Ectodermal cell (in vitro differentiated cells): ENCODE measurements at regions not wholly inside any gene's neighbourhood (a gene's known extent, or its start where the extent isn't known, plus 50 kb on each side); places are given as distances from the start of the nearest gene placed in this dataset.
"Not testable (repeated sequence)": the region's sequence is repeated elsewhere in the genome, so short reads cannot be mapped to it uniquely, and the experiment has no call there.

Experiments used
- H3K27ac ChIP-seq: 2 replicates; pipeline ENCODE4 v1.7.0; 2013; ENCODE audit warnings: mild to moderate bottlenecking, low read depth, low read length; ENCODE audit not compliant: insufficient read depth, poor library complexity, severe bottlenecking
- H3K27me3 ChIP-seq: 2 replicates; pipeline ENCODE4 v1.7.0; 2013; ENCODE audit warnings: mild to moderate bottlenecking, low read length; ENCODE audit not compliant: insufficient read depth, control insufficient read depth, poor library complexity, severe bottlenecking
- H3K36me3 ChIP-seq: one replicate; pipeline ENCODE4 v1.7.0; 2013; ENCODE audit warnings: low read length; ENCODE audit not compliant: control insufficient read depth, insufficient read depth
- H3K4me1 ChIP-seq: one replicate; pipeline ENCODE4 v1.7.0; 2013; ENCODE audit warnings: low read length; ENCODE audit not compliant: control insufficient read depth, insufficient read depth
- H3K4me3 ChIP-seq: 2 replicates; pipeline ENCODE4 v1.7.0; 2013; ENCODE audit warnings: low read depth, low read length, control low read depth; ENCODE audit not compliant: insufficient read depth
- H3K9me3 ChIP-seq: 2 replicates; pipeline ENCODE4 v1.7.0; 2013; ENCODE audit warnings: mild to moderate bottlenecking, low read length, moderate library complexity; ENCODE audit not compliant: control insufficient read depth
- WGBS, 2 experiments: methylation state at CpG; one replicate each; pipeline ENCODE4 v1.1.7; 2013; ENCODE audit warnings: missing lambda C conversion rate in 2 of 2; 5-methylcytosine and 5-hydroxymethylcytosine counted together

DNA sequence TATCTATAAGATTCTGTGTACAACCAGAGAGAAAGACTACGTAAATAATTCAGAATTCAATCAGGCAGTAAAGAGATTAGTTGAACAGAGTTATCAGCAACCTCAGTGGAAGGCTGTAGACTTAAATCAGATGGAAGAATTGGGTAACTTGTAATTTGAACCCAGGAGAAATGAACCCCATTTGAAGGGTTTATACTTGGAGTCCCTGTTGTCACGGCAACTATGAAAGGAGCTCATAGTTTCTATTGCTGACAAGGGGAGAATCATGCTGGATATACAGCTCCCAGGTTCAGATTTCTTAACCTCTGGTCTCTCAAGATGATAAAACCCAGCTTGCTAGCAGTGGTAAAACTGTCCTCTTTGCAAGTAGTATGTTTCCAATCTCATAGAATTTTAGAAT is 54.4 kb upstream of the BMP4 start:
- 91 to 92% methylated on average over 2 of the region's 2 CpGs for WGBS, 2 experiments
- Histone ChIP-seq H3K9me3 (no peaks in the 10 kb centered on the region), H3K27ac (no peak overlapping the region), H3K4me3 (no peak overlapping the region), H3K4me1 (no peaks in the 10 kb centered on the region), H3K36me3 (no peaks in the 10 kb centered on the region), H3K27me3 (no peaks in the 10 kb centered on the region)

DNA sequence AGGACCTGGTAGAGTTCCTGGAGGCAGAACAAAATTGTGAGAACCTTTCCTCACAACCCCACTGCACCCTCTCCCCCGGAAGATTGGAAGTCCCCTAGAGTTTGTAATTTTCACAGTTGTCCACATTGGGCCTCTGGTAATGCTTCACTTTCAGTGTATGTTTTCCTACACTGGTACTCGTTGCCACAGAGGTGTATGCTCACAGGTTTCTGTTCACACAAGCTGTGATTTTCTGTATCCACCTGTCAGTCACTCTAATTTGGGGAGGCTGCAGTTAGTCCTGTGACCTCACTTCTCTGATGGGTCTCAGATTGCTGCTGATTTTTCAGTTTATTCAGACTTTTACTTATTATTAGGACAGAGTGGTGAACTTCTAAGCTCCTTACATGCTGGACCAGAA is 66.4 kb upstream of the BMP4 start:
- H3K36me3 ChIP-seq, result no peaks in the 10 kb centered on the region
- 89 to 95% methylated on average over 2 of the region's 2 CpGs for WGBS, 2 experiments
- H3K4me1 ChIP-seq, result no peaks in the 10 kb centered on the region
- H3K9me3 ChIP-seq, result no peaks in the 10 kb centered on the region
- no peaks in the 10 kb centered on the region for H3K27me3 ChIP-seq
- H3K4me3 ChIP-seq, result no peak overlapping the region
- H3K27ac ChIP-seq, result no peak overlapping the region

DNA sequence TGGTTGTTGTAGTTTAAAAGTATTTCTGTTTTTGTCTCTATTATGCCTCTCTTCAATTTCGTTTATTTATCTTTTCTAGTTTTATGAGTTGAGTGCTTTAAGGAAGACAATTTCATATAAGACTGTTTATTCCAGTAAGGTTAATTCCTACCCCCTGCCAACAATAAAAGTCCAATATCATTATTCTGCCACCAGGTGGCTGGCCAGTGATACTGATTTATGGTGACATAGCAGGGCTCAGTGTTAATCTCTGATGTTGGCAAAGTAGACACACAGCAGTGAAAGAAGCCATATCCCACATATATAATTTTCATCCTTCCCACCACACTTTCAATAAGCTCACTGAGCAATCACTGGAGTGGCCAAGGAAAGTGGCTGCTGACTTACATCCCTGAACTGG is 69.0 kb upstream of the BMP4 start:
- H3K9me3 ChIP-seq, result no peaks in the 10 kb centered on the region
- no peaks in the 10 kb centered on the region for H3K4me1 ChIP-seq
- no CpG with 5 or more reads among the region's 1 CpG for WGBS, 2 experiments
- H3K36me3 ChIP-seq, result no peaks in the 10 kb centered on the region
- no peaks in the 10 kb centered on the region for H3K27me3 ChIP-seq
- no peak overlapping the region for H3K4me3 ChIP-seq
- no peak overlapping the region for H3K27ac ChIP-seq

DNA sequence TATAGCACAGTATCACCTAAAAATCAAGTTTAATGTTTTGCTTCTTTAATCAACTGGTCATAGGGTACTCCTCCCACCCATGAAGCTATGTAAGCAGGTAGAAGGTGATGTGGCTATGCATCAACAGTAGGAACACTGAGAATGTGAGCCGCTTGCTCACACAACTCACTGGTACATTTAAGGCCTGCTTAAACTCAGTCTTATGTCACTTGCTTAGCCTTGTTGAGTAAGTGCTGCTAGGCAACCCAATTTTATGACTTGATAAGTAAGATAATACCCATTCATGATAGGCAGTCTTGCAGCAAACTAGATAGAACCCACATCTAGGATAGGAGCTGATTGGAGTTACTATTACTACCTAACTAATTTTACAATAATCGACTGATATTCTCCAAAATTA is 70.0 kb upstream of the BMP4 start:
- Histone ChIP-seq H3K4me3 (no peak overlapping the region), H3K4me1 (no peaks in the 10 kb centered on the region), H3K27ac (no peak overlapping the region), H3K36me3 (no peaks in the 10 kb centered on the region), H3K27me3 (no peaks in the 10 kb centered on the region), H3K9me3 (no peaks in the 10 kb centered on the region)
- 100% methylated on average over 2 of the region's 2 CpGs; no CpG with 5 or more reads in 1 of the 2 experiments for WGBS, 2 experiments

DNA sequence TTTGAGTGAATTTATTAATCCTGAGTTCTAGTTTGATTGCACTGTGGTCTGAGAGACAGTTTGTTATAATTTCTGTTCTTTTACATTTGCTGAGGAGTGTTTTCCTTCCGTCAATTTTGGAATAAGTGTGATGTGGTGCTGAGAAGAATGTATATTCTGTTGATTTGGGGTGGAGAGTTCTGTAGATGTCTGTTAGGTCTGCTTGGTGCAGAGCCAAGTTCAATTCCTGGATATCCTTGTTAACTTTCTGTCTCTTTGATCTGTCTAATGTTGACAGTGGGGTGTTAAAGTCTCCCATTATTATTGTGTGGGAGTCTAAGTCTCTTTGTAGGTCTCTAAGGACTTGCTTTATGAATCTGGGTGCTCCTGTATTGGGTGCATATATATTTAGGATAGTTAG is 74.4 kb upstream of the BMP4 start:
- not testable (repeated sequence) for H3K9me3 ChIP-seq, H3K4me1 ChIP-seq, H3K4me3 ChIP-seq, H3K27ac ChIP-seq, H3K36me3 ChIP-seq, H3K27me3 ChIP-seq
- 75 to 89% methylated on average over 1 of the region's 1 CpG for WGBS, 2 experiments

DNA sequence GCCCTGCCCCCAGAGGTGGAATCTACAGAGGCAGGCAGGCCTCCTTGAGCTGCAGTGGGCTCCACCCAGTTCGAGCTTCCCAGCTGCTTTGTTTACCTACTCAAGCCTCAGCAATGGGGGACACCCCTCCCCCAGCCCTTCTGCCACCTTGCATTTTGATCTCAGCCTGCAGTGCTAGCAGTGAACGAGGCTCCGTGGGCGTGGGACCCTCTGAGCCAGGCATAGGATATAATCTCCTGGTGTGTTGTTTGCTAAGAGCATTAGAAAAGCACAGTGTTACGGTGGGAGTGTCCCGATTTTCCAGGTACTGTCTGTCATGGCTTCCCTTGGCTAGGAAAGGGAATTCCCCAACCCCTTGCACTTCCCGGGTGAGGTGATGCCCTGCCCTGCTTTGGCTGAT is 76.7 kb upstream of the BMP4 start:
- H3K4me3 ChIP-seq, H3K4me1 ChIP-seq, H3K36me3 ChIP-seq, H3K27ac ChIP-seq, H3K27me3 ChIP-seq, H3K9me3 ChIP-seq: not testable (repeated sequence)
- 94 to 96% methylated on average over 7 of the region's 7 CpGs for WGBS, 2 experiments

DNA sequence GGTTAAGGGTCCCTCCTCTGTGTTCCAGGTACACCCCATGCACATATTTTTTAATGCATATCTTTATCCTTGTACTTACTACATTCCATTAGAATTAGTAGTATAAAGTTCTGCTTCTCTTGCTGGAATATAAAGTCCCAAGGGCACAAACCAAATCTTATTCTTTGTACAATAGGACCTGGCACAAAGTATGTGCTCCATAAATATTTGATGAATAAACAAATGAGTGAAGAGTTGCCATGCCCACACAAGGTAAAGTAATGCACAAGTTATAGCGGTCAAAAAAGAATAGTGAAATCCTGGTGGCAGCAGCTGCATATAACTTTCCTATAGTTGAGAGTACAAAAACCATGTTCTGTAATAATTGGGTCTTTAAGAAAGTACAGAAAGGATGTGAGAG is 82.1 kb upstream of the BMP4 start:
- H3K4me1 ChIP-seq, result no peaks in the 10 kb centered on the region
- H3K27me3 ChIP-seq, result no peaks in the 10 kb centered on the region
- H3K9me3 ChIP-seq, result no peaks in the 10 kb centered on the region
- no peaks in the 10 kb centered on the region for H3K36me3 ChIP-seq
- H3K27ac ChIP-seq, result no peak overlapping the region
- 100% methylated on average over 1 of the region's 1 CpG for WGBS, 2 experiments
- H3K4me3 ChIP-seq, result no peak overlapping the region

DNA sequence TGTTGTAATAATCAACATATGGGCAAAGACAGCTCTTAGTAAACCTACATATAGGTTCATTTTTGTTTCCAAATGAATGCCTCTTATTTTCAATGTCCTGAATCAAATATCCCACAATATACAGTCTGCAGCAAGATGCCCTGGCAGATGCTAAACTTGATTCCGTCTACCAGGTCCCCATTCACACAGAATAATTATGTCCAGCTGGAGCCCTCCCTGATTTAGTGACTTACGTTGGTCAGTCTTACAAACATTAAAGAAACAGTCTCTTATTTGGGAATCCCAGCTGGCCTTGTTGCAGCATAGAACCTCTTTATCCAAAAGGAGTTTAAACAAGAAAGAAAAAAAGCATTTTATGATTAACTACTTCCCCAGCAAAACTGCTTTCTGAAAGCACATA is 82.7 kb upstream of the BMP4 start:
- H3K27me3 ChIP-seq, result no peaks in the 10 kb centered on the region
- H3K4me1 ChIP-seq, result no peaks in the 10 kb centered on the region
- H3K9me3 ChIP-seq, result no peaks in the 10 kb centered on the region
- H3K36me3 ChIP-seq, result no peaks in the 10 kb centered on the region
- no peak overlapping the region for H3K27ac ChIP-seq
- 91% methylated on average over 2 of the region's 2 CpGs for WGBS, 2 experiments
- no peak overlapping the region for H3K4me3 ChIP-seq

DNA sequence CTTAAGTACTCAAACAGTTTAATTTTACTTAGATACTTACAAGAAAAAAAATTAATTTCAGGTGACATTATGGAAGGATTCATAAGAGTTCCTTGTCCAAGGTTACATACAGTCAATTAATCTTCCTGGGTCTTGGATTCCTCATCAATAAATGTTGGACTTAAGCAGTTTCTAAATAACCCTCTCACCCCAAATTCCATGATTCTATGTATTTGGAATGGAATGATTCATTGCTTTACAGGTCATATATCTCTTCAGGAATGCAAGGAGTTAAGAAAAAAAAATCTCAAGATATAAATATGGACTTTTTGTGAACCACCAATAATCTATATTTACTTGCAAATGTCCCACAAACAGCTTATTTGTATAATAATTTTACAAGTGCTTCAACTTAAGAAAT is 84.2 kb upstream of the BMP4 start:
- H3K4me3 ChIP-seq, result no peak overlapping the region
- H3K27me3 ChIP-seq, result no peaks in the 10 kb centered on the region
- H3K4me1 ChIP-seq, result no peaks in the 10 kb centered on the region
- H3K9me3 ChIP-seq, result no peaks in the 10 kb centered on the region
- no peak overlapping the region for H3K27ac ChIP-seq
- no peaks in the 10 kb centered on the region for H3K36me3 ChIP-seq

DNA sequence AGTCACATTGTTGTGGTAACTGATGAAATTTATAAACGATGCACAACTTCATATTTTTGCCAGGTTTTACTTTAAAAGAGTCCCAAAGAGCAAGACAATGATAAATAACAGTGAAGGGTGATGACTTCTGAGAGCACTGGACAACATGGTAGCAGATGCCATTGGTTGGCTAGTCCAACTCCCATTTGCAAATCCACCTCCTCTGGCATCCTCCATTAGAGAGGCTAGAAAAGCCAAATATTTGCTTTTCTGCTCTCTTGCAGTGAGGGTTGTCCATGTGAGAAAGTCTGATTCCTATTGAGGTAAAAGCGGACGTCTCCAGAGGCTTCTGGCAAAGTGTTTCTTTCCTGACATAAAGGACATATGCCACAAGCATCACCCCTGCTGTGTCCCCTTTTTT is 89.6 kb upstream of the BMP4 start:
- 64 to 77% methylated on average over 2 to 3 of the region's 3 CpGs for WGBS, 2 experiments
- Histone ChIP-seq H3K27me3 (no peaks in the 10 kb centered on the region), H3K27ac (no peak overlapping the region), H3K9me3 (no peaks in the 10 kb centered on the region), H3K36me3 (no peaks in the 10 kb centered on the region), H3K4me3 (no peak overlapping the region), H3K4me1 (no peaks in the 10 kb centered on the region)

DNA sequence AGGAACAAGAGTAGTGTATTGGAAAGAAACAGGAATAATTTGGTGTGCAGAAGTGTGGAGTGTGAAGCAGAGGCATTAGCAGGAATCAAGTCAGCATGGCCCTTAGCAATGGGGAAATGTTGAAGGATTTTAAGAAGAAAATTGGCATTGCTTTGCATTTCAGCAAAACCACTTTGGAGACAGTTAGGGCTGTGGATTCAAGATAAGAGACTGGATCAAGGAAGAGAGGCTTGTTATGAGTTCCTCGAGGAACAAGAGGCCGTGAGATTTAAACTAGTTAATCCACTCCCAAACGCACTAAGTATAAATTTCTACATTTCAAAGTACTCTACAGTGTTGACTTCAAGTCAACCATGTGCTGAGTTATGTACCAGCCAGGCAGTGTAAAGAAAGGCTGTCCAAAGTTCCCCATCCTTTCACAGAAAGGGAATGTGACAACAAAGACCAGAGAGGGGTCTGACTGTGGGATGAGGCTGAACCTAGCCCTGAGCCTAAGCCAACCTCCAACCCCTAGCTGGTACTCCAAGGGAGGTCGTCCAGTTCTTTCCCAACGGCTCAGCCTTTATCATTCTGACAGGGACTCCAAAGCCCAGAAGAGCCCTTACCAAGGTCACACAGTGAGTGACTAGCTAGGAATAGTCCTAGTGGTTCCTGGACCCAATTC is 91.2 kb upstream of the BMP4 start:
- Histone ChIP-seq H3K4me1 (no peaks in the 10 kb centered on the region), H3K4me3 (no peak overlapping the region), H3K9me3 (no peaks in the 10 kb centered on the region), H3K27ac (no peak overlapping the region), H3K27me3 (no peaks in the 10 kb centered on the region), H3K36me3 (no peaks in the 10 kb centered on the region)
- 70 to 80% methylated on average over 5 of the region's 5 CpGs for WGBS, 2 experiments
